ENCODE measurements at regions not wholly inside any gene's neighbourhood (a gene's known extent, or its start where the extent isn't known, plus 50 kb on each side); places are given as distances from the start of the nearest gene placed in this dataset.
"Not testable (repeated sequence)": the region's sequence is repeated elsewhere in the genome, so short reads cannot be mapped to it uniquely, and the experiment has no call there.

GRCh38 chr16:18159185-18159584 lies 177.4 kb downstream of the NPIPA8 start:
- in situ Hi-C loops (cut with MboI; ENCODE audit: low pct_unique_long_range_greater_than_20kb, low sequenced_read_pairs), result not testable (repeated sequence)

DNA sequence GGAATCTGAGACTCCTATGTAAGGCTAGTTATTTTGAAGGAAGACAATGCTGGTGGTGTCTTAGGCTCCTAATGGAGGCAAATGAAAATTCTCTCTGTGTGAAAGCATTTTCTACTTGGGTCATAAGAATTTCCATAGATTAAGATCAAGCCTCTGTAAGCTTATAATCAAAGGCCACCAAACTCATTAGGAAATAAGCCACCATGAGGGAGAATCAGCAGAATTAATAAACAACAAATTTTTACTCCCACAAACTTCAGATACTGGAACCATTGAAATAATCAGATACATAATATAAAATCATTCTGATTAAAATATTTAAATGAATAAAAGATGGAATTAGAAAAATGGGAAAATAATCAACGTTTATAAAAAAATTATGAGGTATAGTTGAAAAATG lies 178.7 kb downstream of the NPIPA8 start:
- DNase-seq; in situ Hi-C loops (cut with MboI; ENCODE audit: low pct_unique_long_range_greater_than_20kb, low sequenced_read_pairs): not testable (repeated sequence)

More at GRCh38 chr16:18159185-18159584, 177.4 kb downstream of the NPIPA8 start:
- DNase-seq, result not testable (repeated sequence)

DNA sequence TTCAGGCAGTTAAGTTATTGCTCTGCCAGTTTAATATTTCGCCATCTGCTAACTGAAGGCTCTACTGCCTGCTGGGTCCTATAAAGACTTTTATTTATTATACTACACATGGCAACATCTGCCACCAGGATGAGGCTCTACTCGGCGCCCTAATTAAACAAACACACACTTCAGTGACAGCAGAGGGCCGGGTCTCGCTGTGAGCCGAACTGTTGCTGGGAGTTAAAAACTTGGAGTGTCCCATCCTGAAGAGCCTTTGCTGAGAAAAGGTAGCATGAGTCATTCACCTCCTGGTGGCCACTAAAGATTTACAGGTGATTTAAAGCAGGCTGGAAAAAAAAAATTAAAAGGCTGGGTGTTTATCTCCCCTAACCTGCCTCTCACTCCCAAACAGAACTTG lies 183.7 kb downstream of the NPIPA8 start:
- DNase-seq; in situ Hi-C loops (cut with MboI; ENCODE audit: low pct_unique_long_range_greater_than_20kb, low sequenced_read_pairs): not testable (repeated sequence)

DNA sequence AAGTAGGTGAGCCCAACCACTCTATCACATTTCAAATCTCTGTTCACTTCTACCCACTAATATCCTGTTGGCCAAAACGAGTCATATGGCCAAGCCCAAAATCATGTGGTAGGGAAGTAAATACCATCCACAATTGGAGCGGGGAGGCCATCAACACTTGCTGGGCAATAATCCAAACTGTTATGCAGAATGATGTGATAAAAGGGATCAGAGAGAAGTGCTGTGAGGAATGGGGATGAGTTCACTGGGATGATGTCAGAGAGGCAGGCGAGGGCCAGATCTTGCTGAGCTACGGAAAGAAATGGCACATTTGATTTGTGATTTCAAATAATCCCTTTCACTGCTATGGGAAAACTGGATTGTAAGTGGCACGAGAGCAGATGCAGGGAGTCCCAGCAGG lies 188.4 kb downstream of the NPIPA8 start:
- in situ Hi-C loops (cut with MboI; ENCODE audit: low pct_unique_long_range_greater_than_20kb, low sequenced_read_pairs); DNase-seq: not testable (repeated sequence)

GRCh38 chr16:18146601-18147142 lies 189.9 kb downstream of the NPIPA8 start:
- in situ Hi-C loops (cut with MboI; ENCODE audit: low pct_unique_long_range_greater_than_20kb, low sequenced_read_pairs); DNase-seq: not testable (repeated sequence)

- in situ Hi-C loops (cut with MboI; ENCODE audit: low pct_unique_long_range_greater_than_20kb, low sequenced_read_pairs); DNase-seq: not testable (repeated sequence)
Observed at GRCh38 chr16:18142066-18142465, 194.5 kb downstream of the NPIPA8 start.

DNA sequence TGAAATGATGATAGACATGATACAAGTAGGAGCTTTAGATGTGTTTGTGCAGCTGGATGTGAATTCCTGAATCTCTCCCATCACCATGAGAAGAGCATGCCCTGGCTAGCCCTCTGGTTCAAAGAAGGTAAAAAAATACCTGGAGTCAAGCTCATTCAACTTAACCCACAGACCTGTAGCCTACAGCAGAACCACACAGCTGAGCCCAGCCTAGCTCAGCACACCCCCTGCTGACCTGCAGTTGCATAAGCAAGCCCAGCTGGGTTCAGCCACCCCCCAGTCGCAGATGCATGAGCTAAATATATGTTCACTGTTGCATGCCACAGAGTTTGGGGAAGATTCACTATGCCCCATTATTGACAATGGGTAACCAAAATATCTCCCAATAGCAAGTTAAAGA lies 200.2 kb downstream of the NPIPA8 start:
- in situ Hi-C loops (cut with MboI; ENCODE audit: low pct_unique_long_range_greater_than_20kb, low sequenced_read_pairs); DNase-seq: not testable (repeated sequence)

DNA sequence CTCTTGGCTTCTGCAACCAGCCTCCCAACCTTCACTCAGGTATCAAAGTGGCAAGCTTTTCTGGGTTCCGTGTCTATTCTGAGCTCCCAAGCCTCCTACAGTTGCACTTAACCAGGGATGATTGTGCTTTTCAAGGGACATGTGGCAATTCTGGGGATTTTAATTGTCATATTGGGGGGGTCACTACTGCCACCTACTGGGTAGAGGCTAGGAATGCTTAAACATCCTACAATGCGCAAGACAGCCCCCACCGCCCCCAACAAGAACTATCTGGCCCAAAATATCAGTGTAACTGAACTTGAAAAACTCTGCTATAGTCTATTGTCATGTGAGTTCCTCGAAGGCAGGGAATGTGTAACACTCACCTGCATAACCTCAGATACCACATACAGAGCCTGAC lies 201.5 kb downstream of the NPIPA8 start:
- in situ Hi-C loops (cut with MboI; ENCODE audit: low pct_unique_long_range_greater_than_20kb, low sequenced_read_pairs); DNase-seq: not testable (repeated sequence)

DNA sequence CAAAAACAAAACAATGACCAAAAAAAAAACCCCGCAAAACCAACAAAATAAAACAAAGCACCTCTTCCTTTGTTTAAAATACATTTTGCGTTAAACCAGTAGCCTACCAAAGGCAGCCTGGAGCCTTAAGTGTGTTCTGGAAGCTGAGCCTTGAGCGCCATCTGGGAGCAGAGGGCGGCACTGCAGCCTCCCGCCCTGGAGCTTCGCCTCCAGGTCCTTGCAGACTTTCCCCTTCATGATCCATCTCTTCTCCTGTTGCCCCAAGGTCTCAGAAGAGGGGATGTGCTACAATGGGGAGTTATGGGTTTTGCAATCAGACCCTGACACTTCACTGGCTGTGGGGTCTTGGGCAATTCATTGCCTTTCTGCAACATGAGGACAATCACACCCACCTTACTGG lies 204.9 kb downstream of the NPIPA8 start:
- in situ Hi-C loops (cut with MboI; ENCODE audit: low pct_unique_long_range_greater_than_20kb, low sequenced_read_pairs), result not testable (repeated sequence)
- DNase-seq, result peak; percentile 3

DNA sequence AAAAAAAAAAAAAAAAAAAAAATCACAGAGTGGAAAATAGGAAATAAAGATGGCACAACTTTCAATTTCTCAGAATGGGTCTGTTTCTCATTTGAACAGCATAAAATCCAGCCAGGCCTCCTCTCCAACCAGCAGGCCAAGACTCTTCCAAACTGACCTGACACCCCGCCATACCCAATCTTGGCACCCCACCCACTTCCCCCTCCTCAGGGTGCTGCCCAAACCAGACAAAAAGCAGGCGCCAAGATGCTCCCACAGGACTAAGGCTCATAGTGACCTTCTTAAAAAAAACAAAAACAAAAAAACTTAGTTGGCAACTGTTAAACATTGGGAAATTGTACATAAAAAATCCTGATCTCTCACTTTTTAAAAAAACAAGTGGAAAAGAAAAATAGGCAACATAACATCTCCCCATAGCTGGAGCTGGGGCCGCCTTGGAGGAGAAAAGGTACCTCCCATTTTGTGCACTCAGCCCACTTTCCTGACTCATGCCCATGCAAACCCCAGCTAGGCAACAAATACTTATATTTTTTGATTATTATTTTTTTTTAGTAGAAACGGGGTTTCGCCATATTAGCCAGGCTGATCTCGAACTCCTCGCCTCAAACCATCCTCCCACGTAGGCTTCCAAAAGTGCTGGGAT lies 205.9 kb downstream of the NPIPA8 start:
- DNase-seq; in situ Hi-C loops (cut with MboI; ENCODE audit: low pct_unique_long_range_greater_than_20kb, low sequenced_read_pairs): not testable (repeated sequence)

GRCh38 chr16:18127033-18127432 lies 209.5 kb downstream of the NPIPA8 start:
- DNase-seq; in situ Hi-C loops (cut with MboI; ENCODE audit: low pct_unique_long_range_greater_than_20kb, low sequenced_read_pairs): not testable (repeated sequence)

DNA sequence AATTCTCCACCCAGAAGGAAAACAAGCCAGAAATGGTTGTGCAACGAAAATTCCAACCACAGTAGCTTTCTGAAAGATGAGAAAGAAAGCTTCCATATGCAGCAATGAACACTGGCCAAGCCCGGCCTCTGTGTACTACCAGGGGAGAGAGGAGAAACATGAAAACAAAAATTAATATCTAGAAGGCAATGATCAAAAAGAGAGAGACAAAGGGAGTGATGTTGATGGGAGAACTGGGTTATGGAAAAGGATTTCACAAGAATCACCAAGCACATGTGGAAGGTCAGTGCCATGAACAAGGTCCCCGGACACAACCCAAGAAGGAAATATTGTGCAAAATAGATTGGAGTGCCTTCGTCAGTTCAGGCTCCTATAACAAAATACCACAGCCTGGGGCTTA lies 217.4 kb downstream of the NPIPA8 start:
- in situ Hi-C loops (cut with MboI; ENCODE audit: low pct_unique_long_range_greater_than_20kb, low sequenced_read_pairs); DNase-seq: not testable (repeated sequence)

DNA sequence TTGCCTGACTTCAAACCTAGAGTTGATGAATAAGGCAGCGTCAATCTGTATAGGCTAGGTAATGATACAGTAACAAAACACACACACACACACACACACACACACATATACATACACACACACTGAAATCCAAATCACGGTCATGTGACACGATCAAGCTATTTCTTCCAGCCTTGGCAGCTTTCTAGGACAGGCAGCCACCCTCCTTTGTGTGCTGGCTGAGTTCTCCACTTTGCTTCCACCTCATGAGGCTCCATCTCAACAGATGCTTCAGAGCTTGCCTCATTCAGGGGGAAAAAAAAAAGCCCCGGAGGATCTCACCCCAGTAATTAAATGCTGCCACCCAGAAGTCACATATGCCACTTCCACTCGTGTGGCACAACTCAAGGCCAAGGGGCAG lies 217.9 kb downstream of the NPIPA8 start:
- DNase-seq; in situ Hi-C loops (cut with MboI; ENCODE audit: low pct_unique_long_range_greater_than_20kb, low sequenced_read_pairs): not testable (repeated sequence)

GRCh38 chr16:18118071-18118470 lies 218.5 kb downstream of the NPIPA8 start:
- in situ Hi-C loops (cut with MboI; ENCODE audit: low pct_unique_long_range_greater_than_20kb, low sequenced_read_pairs), result not testable (repeated sequence)
- peak; percentile 3 for DNase-seq

- DNase-seq; in situ Hi-C loops (cut with MboI; ENCODE audit: low pct_unique_long_range_greater_than_20kb, low sequenced_read_pairs): not testable (repeated sequence)
Observed at GRCh38 chr16:18104412-18104811, 232.1 kb downstream of the NPIPA8 start.

DNA sequence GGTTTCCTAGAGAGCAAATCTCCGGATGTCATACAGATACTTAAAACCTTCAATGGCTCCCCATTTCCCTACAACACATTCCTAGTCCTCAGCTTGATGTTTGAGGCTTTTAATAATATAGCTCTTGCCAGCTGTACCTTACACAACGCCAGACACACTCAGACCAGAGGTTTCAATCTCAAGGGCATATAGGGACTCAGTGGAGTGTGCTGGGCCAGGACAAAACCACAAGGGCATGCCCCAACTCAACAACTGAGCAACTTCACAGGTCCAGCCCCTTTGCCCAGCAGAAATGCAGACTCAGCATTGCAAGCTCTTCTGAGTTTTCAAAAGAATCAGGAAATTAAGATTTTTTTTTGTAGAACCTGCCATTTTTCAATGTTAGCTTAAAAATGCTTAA lies 235.5 kb downstream of the NPIPA8 start:
- in situ Hi-C loops (cut with MboI; ENCODE audit: low pct_unique_long_range_greater_than_20kb, low sequenced_read_pairs); DNase-seq: not testable (repeated sequence)

DNA sequence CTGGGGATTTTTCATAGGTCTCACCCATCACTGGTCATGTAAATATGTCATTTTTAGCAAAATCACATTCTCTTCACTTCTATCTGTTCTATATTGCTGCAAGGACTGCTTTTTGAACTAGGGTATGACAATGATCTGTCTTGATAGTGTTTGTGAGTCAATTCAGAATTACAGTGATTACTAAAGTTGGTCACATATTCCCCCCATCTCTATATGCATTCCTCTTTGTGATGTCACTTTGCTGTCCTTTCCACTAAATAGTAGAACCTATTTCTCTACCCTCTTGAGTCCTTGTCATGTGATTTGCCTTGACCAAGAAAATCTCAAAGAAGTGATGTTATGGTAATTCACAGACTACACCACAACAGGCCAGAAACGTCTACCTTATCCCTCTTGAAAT lies 243.9 kb downstream of the NPIPA8 start:
- DNase-seq; in situ Hi-C loops (cut with MboI; ENCODE audit: low pct_unique_long_range_greater_than_20kb, low sequenced_read_pairs): not testable (repeated sequence)

GRCh38 chr16:18080658-18081363 lies 255.7 kb downstream of the NPIPA8 start:
- in situ Hi-C loops (cut with MboI; ENCODE audit: low pct_unique_long_range_greater_than_20kb, low sequenced_read_pairs); DNase-seq: not testable (repeated sequence)

- in situ Hi-C loops (cut with MboI; ENCODE audit: low pct_unique_long_range_greater_than_20kb, low sequenced_read_pairs); DNase-seq: not testable (repeated sequence)
Observed at GRCh38 chr16:18077910-18078309, 258.6 kb downstream of the NPIPA8 start.

DNA sequence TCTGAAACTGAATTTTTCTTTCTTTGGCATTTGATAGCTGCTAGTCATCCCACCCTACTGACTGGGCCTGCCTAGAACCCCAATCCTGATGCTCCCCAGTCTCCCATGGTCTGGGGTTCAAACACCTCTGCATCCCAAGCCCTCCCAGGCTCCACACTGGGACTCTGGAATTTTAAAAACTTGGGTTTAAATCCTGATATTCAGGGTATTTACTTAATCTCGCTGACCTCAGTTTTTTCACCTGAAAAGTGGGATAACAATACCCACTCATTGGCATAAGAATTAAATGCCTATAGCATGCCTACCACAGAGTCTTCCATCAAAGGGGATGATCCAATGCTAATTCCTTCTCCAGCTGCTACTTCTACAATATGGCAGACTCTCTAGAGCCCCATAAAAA lies 264.4 kb downstream of the NPIPA8 start:
- in situ Hi-C loops (cut with MboI; ENCODE audit: low pct_unique_long_range_greater_than_20kb, low sequenced_read_pairs), result no loop called here
- DNase-seq, result no peak

Data from KBM-7 (cell line).